Vagina (tissue), 2 donors: ENCODE measurements at regions not wholly inside any gene's neighbourhood (a gene's known extent, or its start where the extent isn't known, plus 50 kb on each side); places are given as distances from the start of the nearest gene placed in this dataset.

Experiments
- POLR2A ChIP-seq, 2 donors: fragments of 450-650 bp; IDR thresholded peaks; one replicate each; pipeline ENCODE4 v1.6.1; 2017; ENCODE audit warnings: antibody characterized with exemption in 2 of 2, mild to moderate bottlenecking in 2 of 2, moderate library complexity in 2 of 2
- TF ChIP-seq, protein P1 (sequence below), 3 experiments: fragments of 450-650 bp in 2 of 3; fragments of 200-600 bp in 1 of 3; sonication (generic) in 1 of 3; IDR thresholded peaks; one replicate each; pipeline ENCODE4 v1.5.1; 2017 to 2019; ENCODE audit warnings: antibody characterized with exemption in 3 of 3, mild to moderate bottlenecking in 2 of 3, moderate library complexity in 2 of 3

DNA sequence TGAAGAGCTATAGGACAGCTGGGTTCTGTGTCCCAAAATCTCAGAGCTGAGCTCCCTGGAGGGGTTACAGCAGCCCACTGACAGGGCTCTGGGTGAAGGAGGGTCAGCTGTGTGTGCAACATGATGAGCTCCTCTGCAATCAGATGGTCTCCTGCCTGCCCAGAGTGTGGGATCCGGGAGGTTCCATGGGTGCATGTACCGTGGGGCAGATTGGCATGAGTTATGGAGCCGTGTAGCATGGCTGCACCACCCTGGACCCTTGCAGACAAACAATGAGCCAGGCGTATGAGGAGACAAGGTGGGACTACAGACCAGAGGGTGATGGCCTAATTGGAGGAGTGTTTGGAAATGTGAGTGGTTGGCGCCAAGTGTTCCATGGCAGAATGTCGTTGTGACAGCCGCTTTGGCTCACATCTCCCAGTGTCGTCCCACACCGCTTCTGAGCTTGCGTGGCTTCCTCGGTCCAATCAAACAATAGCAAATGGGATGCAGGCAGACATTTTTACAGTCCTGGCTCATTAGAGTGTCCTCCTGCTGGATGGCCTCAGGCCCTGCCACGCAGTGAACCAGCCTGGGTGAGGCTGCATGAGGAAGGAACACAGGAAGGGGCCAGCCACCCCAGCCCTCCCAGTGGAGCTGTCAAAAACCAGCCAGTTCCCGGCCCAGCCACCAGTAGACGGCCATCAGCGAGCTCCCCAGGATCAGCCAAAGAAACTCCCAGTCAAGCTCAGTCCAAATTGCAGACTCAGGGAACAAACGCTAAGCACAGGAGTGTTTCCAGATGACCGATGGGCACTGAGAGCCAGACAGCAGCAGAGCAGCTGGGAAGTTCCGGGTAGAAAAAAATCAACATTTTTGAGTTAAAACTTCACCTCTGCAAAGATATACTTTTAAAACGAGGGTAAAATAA is 1066.9 kb downstream of the BRD1 start:
- TF ChIP-seq, protein P1, sequence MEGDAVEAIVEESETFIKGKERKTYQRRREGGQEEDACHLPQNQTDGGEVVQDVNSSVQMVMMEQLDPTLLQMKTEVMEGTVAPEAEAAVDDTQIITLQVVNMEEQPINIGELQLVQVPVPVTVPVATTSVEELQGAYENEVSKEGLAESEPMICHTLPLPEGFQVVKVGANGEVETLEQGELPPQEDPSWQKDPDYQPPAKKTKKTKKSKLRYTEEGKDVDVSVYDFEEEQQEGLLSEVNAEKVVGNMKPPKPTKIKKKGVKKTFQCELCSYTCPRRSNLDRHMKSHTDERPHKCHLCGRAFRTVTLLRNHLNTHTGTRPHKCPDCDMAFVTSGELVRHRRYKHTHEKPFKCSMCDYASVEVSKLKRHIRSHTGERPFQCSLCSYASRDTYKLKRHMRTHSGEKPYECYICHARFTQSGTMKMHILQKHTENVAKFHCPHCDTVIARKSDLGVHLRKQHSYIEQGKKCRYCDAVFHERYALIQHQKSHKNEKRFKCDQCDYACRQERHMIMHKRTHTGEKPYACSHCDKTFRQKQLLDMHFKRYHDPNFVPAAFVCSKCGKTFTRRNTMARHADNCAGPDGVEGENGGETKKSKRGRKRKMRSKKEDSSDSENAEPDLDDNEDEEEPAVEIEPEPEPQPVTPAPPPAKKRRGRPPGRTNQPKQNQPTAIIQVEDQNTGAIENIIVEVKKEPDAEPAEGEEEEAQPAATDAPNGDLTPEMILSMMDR (IDR thresholded peaks at IDR 0.05): no peak
- TF ChIP-seq POLR2A (IDR thresholded peaks at IDR 0.05): no peak
